ENCODE measurements at regions not wholly inside any gene's neighbourhood (a gene's known extent, or its start where the extent isn't known, plus 50 kb on each side); places are given as distances from the start of the nearest gene placed in this dataset.

- Histone ChIP-seq H3K79me2 (ENCODE audit: control insufficient read depth, insufficient read depth, low read length, unreplicated experiment) (no peaks in the 10 kb centered on the region), H3K4me3 (ENCODE audit: low read depth, low read length) (no peak overlapping the region), H3K27ac (ENCODE audit: low read depth, low read length) (no peak overlapping the region), H2AFZ (ENCODE audit: low read length, unreplicated experiment) (no peak overlapping the region), H3K4me1 (ENCODE audit: control insufficient read depth, insufficient read depth, low read length, unreplicated experiment) (no peaks in the 10 kb centered on the region), H3K36me3 (ENCODE audit: insufficient read depth, low read length) (no peaks in the 10 kb centered on the region), H3K27me3 (ENCODE audit: insufficient read depth, low read length) (no peaks in the 10 kb centered on the region)
Measured at GRCh38 chrX:3221643-3222042, 124.8 kb downstream of the MXRA5 start.

- H3K4me3 ChIP-seq (ENCODE audit: low read depth, low read length): no peak overlapping the region
- H2AFZ ChIP-seq (ENCODE audit: low read length, unreplicated experiment): no peak overlapping the region
- no peaks in the 10 kb centered on the region for H3K79me2 ChIP-seq (ENCODE audit: control insufficient read depth, insufficient read depth, low read length, unreplicated experiment)
- H3K36me3 ChIP-seq (ENCODE audit: insufficient read depth, low read length): no peaks in the 10 kb centered on the region
- no peaks in the 10 kb centered on the region for H3K4me1 ChIP-seq (ENCODE audit: control insufficient read depth, insufficient read depth, low read length, unreplicated experiment)
- no peak overlapping the region for H3K27ac ChIP-seq (ENCODE audit: low read depth, low read length)
- H3K27me3 ChIP-seq (ENCODE audit: insufficient read depth, low read length): no peaks in the 10 kb centered on the region
Measured at GRCh38 chrX:3219667-3220066, 126.8 kb downstream of the MXRA5 start.

DNA sequence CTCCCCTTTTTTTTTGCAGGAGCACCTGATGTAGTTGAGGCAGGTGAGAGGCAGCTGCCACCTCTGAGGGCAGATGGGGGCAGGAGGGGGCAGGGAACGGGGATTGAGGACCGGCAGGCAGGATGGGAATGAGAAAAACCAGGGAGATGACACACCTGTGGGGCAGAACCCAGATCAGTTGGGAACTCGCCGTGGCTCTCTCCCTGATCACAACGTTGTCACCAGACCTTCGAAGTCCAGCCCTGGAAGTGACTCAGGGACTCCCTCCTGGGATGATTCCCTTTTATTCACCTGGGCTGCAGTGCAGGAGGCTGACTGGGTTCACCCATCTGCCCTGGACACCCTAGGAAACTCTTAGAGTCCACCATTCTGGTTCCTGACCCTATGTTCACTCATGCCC, 127.2 kb downstream of the MXRA5 start:
- Histone ChIP-seq H2AFZ (ENCODE audit: low read length, unreplicated experiment) (no peak overlapping the region), H3K36me3 (ENCODE audit: insufficient read depth, low read length) (no peaks in the 10 kb centered on the region), H3K27me3 (ENCODE audit: insufficient read depth, low read length) (no peaks in the 10 kb centered on the region), H3K79me2 (ENCODE audit: control insufficient read depth, insufficient read depth, low read length, unreplicated experiment) (no peaks in the 10 kb centered on the region), H3K4me3 (ENCODE audit: low read depth, low read length) (no peak overlapping the region), H3K27ac (ENCODE audit: low read depth, low read length) (no peak overlapping the region), H3K4me1 (ENCODE audit: control insufficient read depth, insufficient read depth, low read length, unreplicated experiment) (no peaks in the 10 kb centered on the region)

GRCh38 chrX:3218442-3218841, 128.0 kb downstream of the MXRA5 start:
- Histone ChIP-seq H3K79me2 (ENCODE audit: control insufficient read depth, insufficient read depth, low read length, unreplicated experiment) (no peaks in the 10 kb centered on the region), H3K27me3 (ENCODE audit: insufficient read depth, low read length) (no peaks in the 10 kb centered on the region), H3K4me3 (ENCODE audit: low read depth, low read length) (no peak overlapping the region), H2AFZ (ENCODE audit: low read length, unreplicated experiment) (no peak overlapping the region), H3K4me1 (ENCODE audit: control insufficient read depth, insufficient read depth, low read length, unreplicated experiment) (no peaks in the 10 kb centered on the region), H3K27ac (ENCODE audit: low read depth, low read length) (no peak overlapping the region), H3K36me3 (ENCODE audit: insufficient read depth, low read length) (no peaks in the 10 kb centered on the region)

DNA sequence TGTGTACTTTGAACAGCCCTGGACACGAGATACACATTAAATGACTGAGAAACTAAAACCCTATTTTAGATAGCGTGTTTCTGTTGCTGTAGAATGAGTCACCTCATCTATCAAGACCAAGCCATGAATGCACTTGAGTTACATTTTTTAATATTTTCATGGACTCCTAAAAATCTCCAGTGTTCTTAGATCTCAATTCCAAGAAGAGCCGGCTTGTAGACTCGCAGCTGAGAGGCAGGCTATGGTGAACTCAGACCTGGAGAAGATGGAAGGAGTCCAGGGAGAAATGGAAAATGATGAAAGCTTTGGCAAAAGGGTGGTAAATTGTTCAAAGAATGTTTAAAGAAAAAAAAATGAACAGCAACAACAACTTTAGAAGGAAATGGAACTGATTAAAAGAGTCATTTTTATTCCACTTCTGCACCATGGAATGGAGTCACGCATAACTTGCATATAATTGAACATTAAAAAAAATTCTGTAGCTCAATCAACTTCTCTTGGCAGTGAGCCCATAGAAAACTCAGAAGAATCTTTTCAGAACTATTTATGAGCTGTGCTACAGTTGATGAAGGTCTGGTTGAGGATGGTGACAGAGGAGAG, 129.8 kb downstream of the MXRA5 start:
- H3K36me3 ChIP-seq (ENCODE audit: insufficient read depth, low read length): no peaks in the 10 kb centered on the region
- H3K79me2 ChIP-seq (ENCODE audit: control insufficient read depth, insufficient read depth, low read length, unreplicated experiment): no peaks in the 10 kb centered on the region
- H2AFZ ChIP-seq (ENCODE audit: low read length, unreplicated experiment): no peak overlapping the region
- no peak overlapping the region for H3K4me3 ChIP-seq (ENCODE audit: low read depth, low read length)
- no peaks in the 10 kb centered on the region for H3K4me1 ChIP-seq (ENCODE audit: control insufficient read depth, insufficient read depth, low read length, unreplicated experiment)
- no peak overlapping the region for H3K27ac ChIP-seq (ENCODE audit: low read depth, low read length)
- H3K27me3 ChIP-seq (ENCODE audit: insufficient read depth, low read length): no peaks in the 10 kb centered on the region

DNA sequence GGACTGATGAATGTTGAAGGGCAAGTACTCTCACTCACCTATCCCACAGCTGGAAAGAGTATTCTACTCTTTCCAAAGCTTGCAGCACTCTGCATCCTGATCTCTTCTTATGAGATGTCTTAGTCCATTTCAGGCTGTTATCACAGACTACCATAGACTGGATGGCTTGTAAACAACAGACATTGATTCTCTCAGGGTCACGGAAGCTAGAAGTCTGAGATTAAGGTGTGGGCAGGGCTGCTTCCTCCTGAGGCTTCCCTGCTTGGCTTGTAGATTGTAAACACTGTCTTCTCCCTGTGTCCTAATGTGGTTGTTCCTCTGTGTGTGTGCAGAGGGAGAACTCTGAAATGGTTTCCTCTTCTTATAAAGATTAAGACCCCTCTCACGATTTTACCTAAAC, 131.2 kb downstream of the MXRA5 start:
- Histone ChIP-seq H3K79me2 (ENCODE audit: control insufficient read depth, insufficient read depth, low read length, unreplicated experiment) (no peaks in the 10 kb centered on the region), H2AFZ (ENCODE audit: low read length, unreplicated experiment) (no peak overlapping the region), H3K36me3 (ENCODE audit: insufficient read depth, low read length) (no peaks in the 10 kb centered on the region), H3K27me3 (ENCODE audit: insufficient read depth, low read length) (no peaks in the 10 kb centered on the region), H3K4me3 (ENCODE audit: low read depth, low read length) (no peak overlapping the region), H3K27ac (ENCODE audit: low read depth, low read length) (no peak overlapping the region), H3K4me1 (ENCODE audit: control insufficient read depth, insufficient read depth, low read length, unreplicated experiment) (no peaks in the 10 kb centered on the region)

- Histone ChIP-seq H3K4me3 (ENCODE audit: low read depth, low read length) (no peak overlapping the region), H2AFZ (ENCODE audit: low read length, unreplicated experiment) (no peak overlapping the region), H3K36me3 (ENCODE audit: insufficient read depth, low read length) (no peaks in the 10 kb centered on the region), H3K79me2 (ENCODE audit: control insufficient read depth, insufficient read depth, low read length, unreplicated experiment) (no peaks in the 10 kb centered on the region), H3K4me1 (ENCODE audit: control insufficient read depth, insufficient read depth, low read length, unreplicated experiment) (no peaks in the 10 kb centered on the region), H3K27me3 (ENCODE audit: insufficient read depth, low read length) (no peaks in the 10 kb centered on the region), H3K27ac (ENCODE audit: low read depth, low read length) (no peak overlapping the region)
Measured at GRCh38 chrX:3206314-3206713, 140.1 kb downstream of the MXRA5 start.

GRCh38 chrX:3204606-3205005, 141.8 kb downstream of the MXRA5 start:
- Histone ChIP-seq H3K36me3 (ENCODE audit: insufficient read depth, low read length) (no peaks in the 10 kb centered on the region), H3K79me2 (ENCODE audit: control insufficient read depth, insufficient read depth, low read length, unreplicated experiment) (no peaks in the 10 kb centered on the region), H3K27ac (ENCODE audit: low read depth, low read length) (no peak overlapping the region), H3K4me1 (ENCODE audit: control insufficient read depth, insufficient read depth, low read length, unreplicated experiment) (no peaks in the 10 kb centered on the region), H3K27me3 (ENCODE audit: insufficient read depth, low read length) (no peaks in the 10 kb centered on the region), H2AFZ (ENCODE audit: low read length, unreplicated experiment) (no peak overlapping the region), H3K4me3 (ENCODE audit: low read depth, low read length) (no peak overlapping the region)

DNA sequence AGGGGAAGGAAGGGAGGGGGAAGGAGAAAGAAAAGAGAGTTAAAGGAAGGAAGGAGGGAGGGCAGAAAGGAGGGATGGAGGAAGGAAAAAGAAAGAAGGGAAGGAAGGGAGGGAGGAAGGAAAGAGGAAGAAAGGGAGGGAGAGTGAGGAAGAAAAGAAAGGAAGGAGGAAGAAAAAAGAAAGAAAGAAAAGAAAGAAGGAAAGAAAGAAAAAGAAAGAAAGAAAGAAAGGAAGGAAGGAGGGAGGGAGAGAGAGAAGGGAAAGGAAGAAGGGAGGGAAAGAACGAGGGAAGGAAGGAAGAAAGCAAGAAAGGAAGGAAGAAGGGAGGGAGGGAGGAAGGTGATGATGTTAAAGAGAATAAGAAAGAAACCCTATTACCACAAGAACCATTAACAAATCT, 150.6 kb downstream of the MXRA5 start:
- no peak overlapping the region for H3K27ac ChIP-seq (ENCODE audit: low read depth, low read length)

GRCh38 chrX:3192835-3193234, 151.6 kb downstream of the ARSF start:
- Histone ChIP-seq H3K27ac (ENCODE audit: low read depth, low read length) (no peak overlapping the region), H3K79me2 (ENCODE audit: control insufficient read depth, insufficient read depth, low read length, unreplicated experiment) (no peaks in the 10 kb centered on the region), H3K27me3 (ENCODE audit: insufficient read depth, low read length) (no peaks in the 10 kb centered on the region), H2AFZ (ENCODE audit: low read length, unreplicated experiment) (no peak overlapping the region), H3K4me3 (ENCODE audit: low read depth, low read length) (no peak overlapping the region), H3K36me3 (ENCODE audit: insufficient read depth, low read length) (no peaks in the 10 kb centered on the region), H3K4me1 (ENCODE audit: control insufficient read depth, insufficient read depth, low read length, unreplicated experiment) (no peaks in the 10 kb centered on the region)

More for the DNA sequence above, 150.6 kb downstream of the MXRA5 start:
- Histone ChIP-seq H3K36me3 (ENCODE audit: insufficient read depth, low read length) (no peaks in the 10 kb centered on the region), H3K4me3 (ENCODE audit: low read depth, low read length) (no peak overlapping the region), H3K79me2 (ENCODE audit: control insufficient read depth, insufficient read depth, low read length, unreplicated experiment) (no peaks in the 10 kb centered on the region), H3K27me3 (ENCODE audit: insufficient read depth, low read length) (no peaks in the 10 kb centered on the region), H3K4me1 (ENCODE audit: control insufficient read depth, insufficient read depth, low read length, unreplicated experiment) (no peaks in the 10 kb centered on the region), H2AFZ (ENCODE audit: low read length, unreplicated experiment) (no peak overlapping the region)

DNA sequence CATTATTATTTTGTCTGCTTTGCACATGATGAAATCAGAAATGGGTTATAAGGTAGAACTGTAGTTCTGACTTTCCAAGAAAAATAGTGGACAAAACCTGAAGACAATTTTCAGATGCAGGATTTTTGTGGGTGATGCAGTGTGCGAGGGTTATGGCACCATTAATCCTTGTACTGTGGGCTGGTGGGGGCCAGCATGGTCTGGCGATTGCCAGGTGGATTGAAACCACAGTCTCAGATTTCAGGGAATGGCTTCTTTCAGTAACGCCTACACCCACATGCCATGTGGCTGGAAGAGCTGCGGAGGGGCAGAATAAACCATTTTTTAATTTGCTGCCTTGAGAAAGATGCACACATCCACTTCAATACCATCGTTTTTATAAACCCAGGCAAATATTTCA, 150.5 kb downstream of the ARSF start:
- H3K36me3 ChIP-seq (ENCODE audit: insufficient read depth, low read length): no peaks in the 10 kb centered on the region
- no peaks in the 10 kb centered on the region for H3K27me3 ChIP-seq (ENCODE audit: insufficient read depth, low read length)
- H3K27ac ChIP-seq (ENCODE audit: low read depth, low read length): no peak overlapping the region
- H3K79me2 ChIP-seq (ENCODE audit: control insufficient read depth, insufficient read depth, low read length, unreplicated experiment): no peaks in the 10 kb centered on the region
- H2AFZ ChIP-seq (ENCODE audit: low read length, unreplicated experiment): no peak overlapping the region
- H3K4me3 ChIP-seq (ENCODE audit: low read depth, low read length): no peak overlapping the region
- no peaks in the 10 kb centered on the region for H3K4me1 ChIP-seq (ENCODE audit: control insufficient read depth, insufficient read depth, low read length, unreplicated experiment)
